DND-41 (cell line): ENCODE measurements at regions not wholly inside any gene's neighbourhood (a gene's known extent, or its start where the extent isn't known, plus 50 kb on each side); places are given as distances from the start of the nearest gene placed in this dataset.
"Not testable (repeated sequence)": the region's sequence is repeated elsewhere in the genome, so short reads cannot be mapped to it uniquely, and the experiment has no call there.

Experiments used
- ATAC-seq: fragments of 200-7000 bp; cut with Tn5 transposase; 3 replicates; pipeline ENCODE4 v1.9.1; 2021; ENCODE audit warnings: low read depth; ENCODE audit not compliant: insufficient read depth
- DNase-seq: peaks from one replicate; pipeline ENCODE4 v3.0.0-alpha.2; 2020
- H2AFZ ChIP-seq: 2 replicates; pipeline ENCODE4 v1.6.0; 2012; ENCODE audit warnings: low read depth, low read length
- H3K27ac ChIP-seq: 2 replicates; pipeline ENCODE4 v1.5.1; 2012; ENCODE audit warnings: low read length, inconsistent platforms
- H3K27me3 ChIP-seq: fragments of 200-600 bp; sonication (generic); 2 replicates; pipeline ENCODE4 v1.6.0; 2012; ENCODE audit warnings: low read length, mild to moderate bottlenecking, inconsistent platforms; ENCODE audit not compliant: insufficient read depth, poor library complexity
- H3K36me3 ChIP-seq: 2 replicates; pipeline ENCODE4 v1.5.1; 2012; ENCODE audit warnings: low read length, inconsistent platforms; ENCODE audit not compliant: insufficient read depth
- H3K4me1 ChIP-seq: 2 replicates; pipeline ENCODE4 v1.5.1; 2012; ENCODE audit warnings: mild to moderate bottlenecking, low read length; ENCODE audit not compliant: insufficient read depth
- H3K4me2 ChIP-seq: 2 replicates; pipeline ENCODE4 v1.6.0; 2012; ENCODE audit warnings: mild to moderate bottlenecking, moderate library complexity, low read length, inconsistent platforms; ENCODE audit not compliant: insufficient read depth
- H3K4me3 ChIP-seq, 2 experiments: fragments of 200-600 bp in 1 of 2; shearing (Covaris generic) in 1 of 2; 2 replicates each; pipeline ENCODE4 v1.5.1; 2012 to 2016; ENCODE audit warnings: inconsistent platforms in 2 of 2, low read length in 2 of 2, mild to moderate bottlenecking in 2 of 2, low read depth in 1 of 2, moderate library complexity in 1 of 2
- H3K79me2 ChIP-seq: 2 replicates; pipeline ENCODE4 v1.6.0; 2012; ENCODE audit warnings: low read length, inconsistent platforms; ENCODE audit not compliant: insufficient read depth
- H3K9ac ChIP-seq: 2 replicates; pipeline ENCODE4 v1.6.0; 2012; ENCODE audit warnings: low read depth, mild to moderate bottlenecking, inconsistent platforms, low read length, moderate library complexity
- H3K9me3 ChIP-seq: 2 replicates; pipeline ENCODE4 v1.5.1; 2012; ENCODE audit warnings: low read length, moderate library complexity, mild to moderate bottlenecking, inconsistent platforms; ENCODE audit not compliant: insufficient read depth, severe bottlenecking
- H4K20me1 ChIP-seq: 2 replicates; pipeline ENCODE4 v1.6.0; 2012; ENCODE audit warnings: low read length; ENCODE audit not compliant: insufficient read depth

- not testable (repeated sequence) for H3K4me3 ChIP-seq, H3K4me1 ChIP-seq, H4K20me1 ChIP-seq, H3K27ac ChIP-seq, DNase-seq, H3K9ac ChIP-seq, H3K9me3 ChIP-seq, H3K36me3 ChIP-seq, H2AFZ ChIP-seq, H3K4me2 ChIP-seq, ATAC-seq, H3K79me2 ChIP-seq, H3K27me3 ChIP-seq
These were observed 78.4 kb upstream of the GOLGA6L4 start for GRCh38 chr15:84157056-84157632.

GRCh38 chr15:84157857-84158256 is 77.7 kb upstream of the GOLGA6L4 start:
- H3K36me3 ChIP-seq, DNase-seq, ATAC-seq, H2AFZ ChIP-seq, H4K20me1 ChIP-seq, H3K4me2 ChIP-seq, H3K27ac ChIP-seq, H3K79me2 ChIP-seq, H3K4me3 ChIP-seq, H3K27me3 ChIP-seq, H3K4me1 ChIP-seq, H3K9ac ChIP-seq, H3K9me3 ChIP-seq: not testable (repeated sequence)

DNA sequence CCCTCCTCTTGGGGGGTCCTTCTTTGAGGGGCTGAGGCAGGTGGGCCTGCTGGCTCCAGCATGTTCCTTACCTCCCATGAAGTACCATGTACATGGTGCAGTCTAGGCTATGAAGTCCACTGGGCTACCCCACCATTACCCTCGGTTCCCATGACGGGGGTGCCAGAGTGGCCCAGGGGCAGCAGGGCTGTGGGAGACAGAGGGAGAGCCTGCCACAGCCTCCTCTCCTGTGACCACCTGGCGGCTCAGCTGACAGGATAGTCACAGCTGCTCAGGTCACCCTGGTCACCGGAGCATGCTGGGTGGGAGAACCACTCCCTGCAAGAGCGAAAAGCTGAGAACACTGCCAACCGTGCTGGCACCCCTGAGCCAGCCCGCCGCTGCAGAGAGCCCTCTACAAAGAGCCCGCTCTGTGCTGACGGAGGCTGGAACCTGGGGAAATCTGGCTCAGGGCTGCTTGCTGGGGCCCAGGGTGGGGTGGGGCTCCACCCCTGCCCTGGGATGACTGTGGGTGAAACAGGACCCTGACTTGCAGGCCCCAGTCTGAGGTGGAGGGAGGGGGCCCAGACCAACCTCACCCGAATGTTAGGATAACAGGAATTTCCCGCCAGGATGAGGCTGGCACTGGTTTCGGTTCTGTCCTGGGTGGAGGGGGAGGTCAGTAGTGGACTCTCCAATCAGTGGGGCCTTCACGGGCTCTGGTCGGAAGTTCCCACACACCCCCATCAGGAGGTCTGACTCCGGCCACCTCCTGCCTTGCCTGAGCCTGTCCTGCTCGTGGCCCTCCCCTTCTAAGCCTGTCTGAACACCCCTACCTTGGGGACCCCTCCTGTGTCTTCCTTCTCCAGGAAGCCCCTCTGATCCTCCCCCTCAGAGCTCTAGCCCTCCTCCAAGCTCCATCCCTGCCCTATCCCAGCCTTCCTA is 76.0 kb upstream of the GOLGA6L4 start:
- H3K79me2 ChIP-seq, H3K9me3 ChIP-seq, ATAC-seq, H3K4me3 ChIP-seq, DNase-seq, H3K9ac ChIP-seq, H4K20me1 ChIP-seq, H3K36me3 ChIP-seq, H2AFZ ChIP-seq, H3K4me1 ChIP-seq, H3K27ac ChIP-seq, H3K27me3 ChIP-seq, H3K4me2 ChIP-seq: not testable (repeated sequence)

DNA sequence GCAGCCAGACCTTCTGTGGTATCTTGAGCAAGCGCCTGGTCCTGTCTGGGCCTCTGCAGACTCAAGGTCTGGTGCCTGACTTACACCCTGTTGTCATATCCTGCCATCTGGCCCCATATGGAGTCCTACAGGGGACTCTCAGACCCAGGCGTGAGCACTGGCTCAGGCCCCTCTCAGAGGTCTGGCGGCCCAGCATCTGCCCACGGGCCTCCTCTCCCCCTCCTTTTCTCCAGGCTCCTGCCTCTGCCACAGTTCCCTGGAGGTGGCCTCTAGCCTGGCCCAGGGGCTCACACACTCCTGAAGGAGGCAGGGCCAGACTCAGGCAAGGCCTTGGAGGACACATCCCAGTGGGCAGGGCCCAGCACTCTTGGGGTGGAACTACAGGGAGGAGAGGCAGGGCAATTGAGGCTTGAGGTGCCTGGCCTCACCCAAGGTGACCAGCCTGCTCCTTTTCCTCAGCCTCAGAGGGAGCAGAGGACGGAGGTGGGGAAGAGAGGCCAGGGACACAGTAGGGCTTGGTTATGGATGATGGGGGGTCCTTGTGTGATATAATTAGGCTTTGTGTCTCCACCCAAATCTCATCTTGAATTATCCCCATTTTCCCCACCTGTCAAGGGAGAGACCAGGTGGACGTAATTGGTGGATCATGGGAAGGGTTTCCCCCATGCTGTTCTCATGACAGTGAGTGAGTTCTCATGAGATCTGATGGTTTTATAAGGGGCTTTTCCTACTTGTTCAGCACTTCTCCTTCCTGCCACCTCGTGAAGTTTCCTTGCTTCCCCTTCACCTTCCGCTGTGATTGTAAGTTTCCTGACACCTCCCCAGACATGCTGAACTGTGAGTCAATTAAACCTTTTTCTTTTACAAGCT is 70.9 kb upstream of the GOLGA6L4 start:
- H2AFZ ChIP-seq, H3K4me2 ChIP-seq, H3K36me3 ChIP-seq, ATAC-seq, H3K27ac ChIP-seq, H3K9ac ChIP-seq, H3K79me2 ChIP-seq, H4K20me1 ChIP-seq, H3K4me3 ChIP-seq, H3K9me3 ChIP-seq, H3K27me3 ChIP-seq, H3K4me1 ChIP-seq, DNase-seq: not testable (repeated sequence)

GRCh38 chr15:84170029-84170428 is 65.5 kb upstream of the GOLGA6L4 start:
- not testable (repeated sequence) for H3K4me1 ChIP-seq, H3K36me3 ChIP-seq, H3K4me2 ChIP-seq, H3K9ac ChIP-seq, H3K4me3 ChIP-seq, ATAC-seq, H3K79me2 ChIP-seq, H2AFZ ChIP-seq, H3K9me3 ChIP-seq, H3K27ac ChIP-seq, DNase-seq, H4K20me1 ChIP-seq, H3K27me3 ChIP-seq

GRCh38 chr15:84173231-84173610 is 62.4 kb upstream of the GOLGA6L4 start:
- not testable (repeated sequence) for DNase-seq, H3K4me2 ChIP-seq, H3K4me1 ChIP-seq, H3K36me3 ChIP-seq, H3K27me3 ChIP-seq, H4K20me1 ChIP-seq, H3K27ac ChIP-seq, H2AFZ ChIP-seq, H3K4me3 ChIP-seq, H3K9ac ChIP-seq, H3K9me3 ChIP-seq, ATAC-seq, H3K79me2 ChIP-seq
